ENCODE measurements at regions not wholly inside any gene's neighbourhood (a gene's known extent, or its start where the extent isn't known, plus 50 kb on each side); places are given as distances from the start of the nearest gene placed in this dataset.
A peak's percentile ranks its signal among the peaks of the same experiment; 100 is the strongest.

DNA sequence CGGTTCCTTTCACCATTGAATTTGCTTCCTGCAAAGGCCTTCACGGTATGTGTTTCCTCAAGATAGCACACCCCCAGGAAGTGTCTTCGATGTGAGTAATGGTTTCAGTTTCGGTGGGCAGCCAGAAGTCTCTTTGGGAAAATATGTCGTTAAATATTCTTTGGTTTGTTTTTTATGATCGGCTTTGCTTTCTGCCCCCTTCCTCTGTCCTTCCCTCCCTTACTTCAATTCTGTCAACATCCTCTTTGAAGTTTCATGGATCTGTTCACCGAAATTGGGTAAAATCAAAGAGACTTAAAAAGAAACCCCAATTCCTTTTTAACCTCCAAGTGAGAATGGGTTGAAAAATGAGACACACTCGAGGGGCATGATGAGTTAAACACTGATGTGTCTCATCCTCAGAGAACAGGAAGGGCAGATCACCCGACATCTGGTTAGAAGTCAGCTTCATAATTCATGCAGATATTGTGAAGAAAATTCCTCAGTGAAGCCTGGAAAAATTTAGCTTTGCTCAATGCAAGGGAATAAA is 170.8 kb upstream of the HABP2 start:
- no peak for TF ChIP-seq TAF1 (IDR thresholded peaks at IDR 0.05; ENCODE audit: borderline replicate concordance, low read depth, low read length)
- TF ChIP-seq POLR2AphosphoS5 (IDR thresholded peaks at IDR 0.05; ENCODE audit: low read depth, low read length) = no peak
- no peak for TF ChIP-seq POLR2A (IDR thresholded peaks at IDR 0.05; ENCODE audit: low read depth, low read length)
- DNase-seq (ENCODE audit: insufficient read length) (no peak), FAIRE-seq (peak; percentile 42)

- TF ChIP-seq TAF1 (IDR thresholded peaks at IDR 0.05; ENCODE audit: borderline replicate concordance, low read depth, low read length) (no peak), POLR2A (IDR thresholded peaks at IDR 0.05; ENCODE audit: low read depth, low read length) (no peak), POLR2AphosphoS5 (IDR thresholded peaks at IDR 0.05; ENCODE audit: low read depth, low read length) (no peak)
- no peak for FAIRE-seq
- no peak for DNase-seq (ENCODE audit: insufficient read length)
Measured at GRCh38 chr10:113382691-113383090, 170.2 kb upstream of the HABP2 start.

GRCh38 chr10:113384181-113384580 is 168.7 kb upstream of the HABP2 start:
- TF ChIP-seq TAF1 (IDR thresholded peaks at IDR 0.05; ENCODE audit: borderline replicate concordance, low read depth, low read length) = no peak
- no peak for TF ChIP-seq POLR2AphosphoS5 (IDR thresholded peaks at IDR 0.05; ENCODE audit: low read depth, low read length)
- TF ChIP-seq POLR2A (IDR thresholded peaks at IDR 0.05; ENCODE audit: low read depth, low read length) = no peak
- DNase-seq (ENCODE audit: insufficient read length) (no peak), FAIRE-seq (no peak)

GRCh38 chr10:113385021-113385999 is 167.5 kb upstream of the HABP2 start:
- DNase-seq (ENCODE audit: insufficient read length) (no peak), FAIRE-seq (peak; percentile 85)
- TF ChIP-seq TAF1 (IDR thresholded peaks at IDR 0.05; ENCODE audit: borderline replicate concordance, low read depth, low read length) = no peak
- no peak for TF ChIP-seq POLR2AphosphoS5 (IDR thresholded peaks at IDR 0.05; ENCODE audit: low read depth, low read length)
- no peak for TF ChIP-seq POLR2A (IDR thresholded peaks at IDR 0.05; ENCODE audit: low read depth, low read length)

GRCh38 chr10:113386005-113386404 is 166.8 kb upstream of the HABP2 start:
- FAIRE-seq (no peak), DNase-seq (ENCODE audit: insufficient read length) (no peak)
- no peak for TF ChIP-seq POLR2A (IDR thresholded peaks at IDR 0.05; ENCODE audit: low read depth, low read length)
- no peak for TF ChIP-seq TAF1 (IDR thresholded peaks at IDR 0.05; ENCODE audit: borderline replicate concordance, low read depth, low read length)
- no peak for TF ChIP-seq POLR2AphosphoS5 (IDR thresholded peaks at IDR 0.05; ENCODE audit: low read depth, low read length)

GRCh38 chr10:113389969-113390368 is 162.9 kb upstream of the HABP2 start:
- FAIRE-seq = no peak
- TF ChIP-seq TAF1 (IDR thresholded peaks at IDR 0.05; ENCODE audit: borderline replicate concordance, low read depth, low read length) = no peak
- TF ChIP-seq POLR2AphosphoS5 (IDR thresholded peaks at IDR 0.05; ENCODE audit: low read depth, low read length) = no peak
- no peak for TF ChIP-seq POLR2A (IDR thresholded peaks at IDR 0.05; ENCODE audit: low read depth, low read length)
- no peak for DNase-seq (ENCODE audit: insufficient read length)

GRCh38 chr10:113390896-113391295 is 162.0 kb upstream of the HABP2 start:
- FAIRE-seq (no peak), DNase-seq (ENCODE audit: insufficient read length) (no peak)
- TF ChIP-seq POLR2AphosphoS5 (IDR thresholded peaks at IDR 0.05; ENCODE audit: low read depth, low read length) (no peak), POLR2A (IDR thresholded peaks at IDR 0.05; ENCODE audit: low read depth, low read length) (no peak), TAF1 (IDR thresholded peaks at IDR 0.05; ENCODE audit: borderline replicate concordance, low read depth, low read length) (no peak)

DNA sequence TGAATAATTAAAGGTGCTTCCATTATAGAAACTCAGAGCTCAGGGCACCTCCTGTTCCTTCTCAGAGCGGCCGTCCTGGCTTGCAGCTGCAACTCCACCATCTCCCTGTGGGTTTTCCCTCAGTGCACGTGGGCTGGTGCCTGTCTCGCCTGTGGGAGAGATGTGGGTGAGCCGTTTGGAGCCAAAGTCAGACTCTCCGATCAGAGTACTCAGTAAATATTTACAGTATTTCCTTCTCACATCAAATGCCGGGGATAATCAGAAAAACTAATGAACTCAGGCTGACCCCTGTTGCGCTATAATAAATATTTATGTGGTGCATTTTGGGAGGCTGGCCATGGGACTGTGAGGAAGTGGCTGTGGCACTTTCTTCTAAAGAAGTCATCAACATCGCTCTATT is 155.8 kb upstream of the HABP2 start:
- no peak for FAIRE-seq
- no peak for DNase-seq (ENCODE audit: insufficient read length)
- no peak for TF ChIP-seq POLR2A (IDR thresholded peaks at IDR 0.05; ENCODE audit: low read depth, low read length)
- TF ChIP-seq TAF1 (IDR thresholded peaks at IDR 0.05; ENCODE audit: borderline replicate concordance, low read depth, low read length) = no peak
- TF ChIP-seq POLR2AphosphoS5 (IDR thresholded peaks at IDR 0.05; ENCODE audit: low read depth, low read length) = no peak

- DNase-seq (ENCODE audit: insufficient read length) (no peak), FAIRE-seq (no peak)
- TF ChIP-seq POLR2A (IDR thresholded peaks at IDR 0.05; ENCODE audit: low read depth, low read length) (no peak), TAF1 (IDR thresholded peaks at IDR 0.05; ENCODE audit: borderline replicate concordance, low read depth, low read length) (no peak), POLR2AphosphoS5 (IDR thresholded peaks at IDR 0.05; ENCODE audit: low read depth, low read length) (no peak)
Measured at GRCh38 chr10:113399065-113399464, 153.8 kb upstream of the HABP2 start.

GRCh38 chr10:113402602-113403001 is 150.3 kb upstream of the HABP2 start:
- DNase-seq (ENCODE audit: insufficient read length) = no peak
- no peak for FAIRE-seq
- TF ChIP-seq TAF1 (IDR thresholded peaks at IDR 0.05; ENCODE audit: borderline replicate concordance, low read depth, low read length) = no peak
- TF ChIP-seq POLR2AphosphoS5 (IDR thresholded peaks at IDR 0.05; ENCODE audit: low read depth, low read length) = no peak
- TF ChIP-seq POLR2A (IDR thresholded peaks at IDR 0.05; ENCODE audit: low read depth, low read length) = no peak

GRCh38 chr10:113407218-113407617 is 145.6 kb upstream of the HABP2 start:
- FAIRE-seq = no peak
- DNase-seq (ENCODE audit: insufficient read length) = no peak
- TF ChIP-seq POLR2AphosphoS5 (IDR thresholded peaks at IDR 0.05; ENCODE audit: low read depth, low read length) (no peak), TAF1 (IDR thresholded peaks at IDR 0.05; ENCODE audit: borderline replicate concordance, low read depth, low read length) (no peak), POLR2A (IDR thresholded peaks at IDR 0.05; ENCODE audit: low read depth, low read length) (no peak)

GRCh38 chr10:113409175-113409574 is 143.7 kb upstream of the HABP2 start:
- FAIRE-seq (no peak), DNase-seq (ENCODE audit: insufficient read length) (no peak)
- TF ChIP-seq TAF1 (IDR thresholded peaks at IDR 0.05; ENCODE audit: borderline replicate concordance, low read depth, low read length) (no peak), POLR2A (IDR thresholded peaks at IDR 0.05; ENCODE audit: low read depth, low read length) (no peak), POLR2AphosphoS5 (IDR thresholded peaks at IDR 0.05; ENCODE audit: low read depth, low read length) (no peak)

Measured in GM12892 (cell line).